ENCODE measurements at regions not wholly inside any gene's neighbourhood (a gene's known extent, or its start where the extent isn't known, plus 50 kb on each side); places are given as distances from the start of the nearest gene placed in this dataset.

DNA sequence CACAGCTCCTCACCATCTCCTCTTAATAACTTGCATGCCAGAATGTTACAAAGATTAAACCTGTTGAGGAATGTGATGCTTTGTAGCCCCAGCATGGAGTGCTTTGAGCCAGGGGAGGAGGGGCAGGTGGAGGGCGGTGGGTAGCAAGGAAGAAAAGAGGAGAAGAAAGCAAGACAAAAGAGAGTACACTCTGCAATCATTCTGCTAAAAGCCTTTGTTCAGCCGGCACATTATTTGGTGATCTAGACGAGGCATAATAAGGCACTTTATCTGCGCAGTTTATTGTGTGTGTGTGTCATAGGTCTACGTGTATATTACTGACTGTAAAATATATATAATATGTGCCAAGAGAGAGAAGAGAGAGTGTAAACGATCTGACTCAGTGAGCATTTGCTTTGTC lies 139.1 kb downstream of the SOX9 start:
- TF ChIP-seq, protein P1, sequence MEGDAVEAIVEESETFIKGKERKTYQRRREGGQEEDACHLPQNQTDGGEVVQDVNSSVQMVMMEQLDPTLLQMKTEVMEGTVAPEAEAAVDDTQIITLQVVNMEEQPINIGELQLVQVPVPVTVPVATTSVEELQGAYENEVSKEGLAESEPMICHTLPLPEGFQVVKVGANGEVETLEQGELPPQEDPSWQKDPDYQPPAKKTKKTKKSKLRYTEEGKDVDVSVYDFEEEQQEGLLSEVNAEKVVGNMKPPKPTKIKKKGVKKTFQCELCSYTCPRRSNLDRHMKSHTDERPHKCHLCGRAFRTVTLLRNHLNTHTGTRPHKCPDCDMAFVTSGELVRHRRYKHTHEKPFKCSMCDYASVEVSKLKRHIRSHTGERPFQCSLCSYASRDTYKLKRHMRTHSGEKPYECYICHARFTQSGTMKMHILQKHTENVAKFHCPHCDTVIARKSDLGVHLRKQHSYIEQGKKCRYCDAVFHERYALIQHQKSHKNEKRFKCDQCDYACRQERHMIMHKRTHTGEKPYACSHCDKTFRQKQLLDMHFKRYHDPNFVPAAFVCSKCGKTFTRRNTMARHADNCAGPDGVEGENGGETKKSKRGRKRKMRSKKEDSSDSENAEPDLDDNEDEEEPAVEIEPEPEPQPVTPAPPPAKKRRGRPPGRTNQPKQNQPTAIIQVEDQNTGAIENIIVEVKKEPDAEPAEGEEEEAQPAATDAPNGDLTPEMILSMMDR (IDR thresholded peaks at IDR 0.05), result no peak
- Histone ChIP-seq H3K27me3 (ENCODE audit: control insufficient read depth in 2 of 2, insufficient read depth in 2 of 2, low read length in 2 of 2) (no peaks in the 10 kb centered on the region), H3K9ac (ENCODE audit: insufficient read depth, low read length, poor library complexity, severe bottlenecking) (no peak overlapping the region), H3K9me3 (replicated peaks in 1 of 2; ENCODE audit: control insufficient read depth in 1 of 2, insufficient read depth in 1 of 2, low read length in 2 of 2) (peaks cover 4 to 11% of the 10 kb centered on the region in 2 donors), H4K20me1 (ENCODE audit: insufficient read depth, low read length) (no peaks in the 10 kb centered on the region), H3K27ac (ENCODE audit: low read depth in 1 of 2, low read length in 2 of 2) (no peak overlapping the region), H3K4me2 (replicated peaks; ENCODE audit: extremely low read depth, low read length, poor library complexity, severe bottlenecking) (no peak overlapping the region), H3K36me3 (replicated peaks in 1 of 2; ENCODE audit: control insufficient read depth in 1 of 2, insufficient read depth in 2 of 2, low read length in 2 of 2) (no peaks in the 10 kb centered on the region), H3K4me3 (replicated peaks in 1 of 3; ENCODE audit: low read depth in 2 of 3, low read length in 3 of 3) (no peak overlapping the region), H3K79me2 (ENCODE audit: insufficient read depth, low read length) (no peaks in the 10 kb centered on the region), H2AFZ (ENCODE audit: insufficient read depth, low read depth, low read length, poor library complexity, severe bottlenecking) (no peak overlapping the region), H3K4me1 (ENCODE audit: control insufficient read depth in 1 of 2, insufficient read depth in 2 of 2, low read length in 2 of 2) (no peaks in the 10 kb centered on the region)
- intact Hi-C loops (cut with micrococcal nuclease), result no loop called here
- peaks cover 0 to 19% (median 7%) of the 10 kb centered on the region in 7 donors for H3K9me3 Mint-ChIP-seq
- peaks cover 0 to 3% (median 2%) of the 10 kb centered on the region in 3 donors for H3K27me3 Mint-ChIP-seq (ENCODE audit: low read depth in 3 of 3)
- no peaks in the 10 kb centered on the region for H3K4me1 Mint-ChIP-seq
- H3K27ac Mint-ChIP-seq, result peak overlapping the region in 1 of 7 donors; percentile 54
- no peaks in the 10 kb centered on the region for H3K36me3 Mint-ChIP-seq
- DNase-seq, result no peak
- H3K4me3 Mint-ChIP-seq, result no peak overlapping the region
- WGBS (ENCODE audit: insufficient coverage), result 85% methylated on average over 3 of the region's 6 CpGs

DNA sequence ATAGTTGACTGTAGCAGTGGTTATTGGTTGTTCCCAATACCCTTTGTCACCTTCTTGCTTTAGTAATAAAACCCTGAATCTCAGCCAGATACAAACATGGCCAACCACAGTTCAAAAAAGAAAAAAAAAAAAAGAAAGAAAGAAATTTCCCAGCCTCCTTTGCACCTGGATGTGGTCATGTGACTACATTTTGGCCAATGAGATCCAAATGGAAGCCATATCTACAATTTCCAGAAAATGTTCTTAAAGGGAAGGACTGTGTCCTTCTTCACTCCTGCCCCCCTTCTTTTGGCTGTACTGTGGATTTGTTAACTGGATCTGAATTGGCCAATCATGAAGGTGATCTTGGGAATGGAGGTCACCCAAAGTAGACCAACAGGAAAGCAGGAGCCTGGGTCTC lies 141.9 kb downstream of the SOX9 start:
- Mint-ChIP-seq H3K9me3 (peaks cover 2 to 25% (median 6%) of the 10 kb centered on the region in 7 donors), H3K4me1 (no peaks in the 10 kb centered on the region), H3K27ac (no peak overlapping the region), H3K36me3 (no peaks in the 10 kb centered on the region), H3K27me3 (ENCODE audit: low read depth in 3 of 3) (peaks cover 1 to 6% (median 5%) of the 10 kb centered on the region in 3 donors), H3K4me3 (no peak overlapping the region)
- intact Hi-C loops (cut with micrococcal nuclease), result no loop called here
- Histone ChIP-seq H3K9ac (ENCODE audit: insufficient read depth, low read length, poor library complexity, severe bottlenecking) (no peak overlapping the region), H3K4me2 (replicated peaks; ENCODE audit: extremely low read depth, low read length, poor library complexity, severe bottlenecking) (no peak overlapping the region), H3K27ac (ENCODE audit: low read depth in 1 of 2, low read length in 2 of 2) (no peak overlapping the region), H3K4me3 (replicated peaks in 1 of 3; ENCODE audit: low read depth in 2 of 3, low read length in 3 of 3) (no peak overlapping the region), H3K4me1 (ENCODE audit: control insufficient read depth in 1 of 2, insufficient read depth in 2 of 2, low read length in 2 of 2) (no peaks in the 10 kb centered on the region), H3K79me2 (ENCODE audit: insufficient read depth, low read length) (no peaks in the 10 kb centered on the region), H3K36me3 (replicated peaks in 1 of 2; ENCODE audit: control insufficient read depth in 1 of 2, insufficient read depth in 2 of 2, low read length in 2 of 2) (no peaks in the 10 kb centered on the region), H3K27me3 (ENCODE audit: control insufficient read depth in 2 of 2, insufficient read depth in 2 of 2, low read length in 2 of 2) (no peaks in the 10 kb centered on the region), H3K9me3 (replicated peaks in 1 of 2; ENCODE audit: control insufficient read depth in 1 of 2, insufficient read depth in 1 of 2, low read length in 2 of 2) (peaks cover 0 to 11% of the 10 kb centered on the region in 2 donors), H2AFZ (ENCODE audit: insufficient read depth, low read depth, low read length, poor library complexity, severe bottlenecking) (no peak overlapping the region), H4K20me1 (ENCODE audit: insufficient read depth, low read length) (no peaks in the 10 kb centered on the region)
- DNase-seq, result no peak
- TF ChIP-seq, protein P1 (IDR thresholded peaks at IDR 0.05), result no peak
